ENCODE measurements at regions not wholly inside any gene's neighbourhood (a gene's known extent, or its start where the extent isn't known, plus 50 kb on each side); places are given as distances from the start of the nearest gene placed in this dataset.
A peak's percentile ranks its signal among the peaks of the same experiment; 100 is the strongest.

- TF ChIP-seq, protein P1, sequence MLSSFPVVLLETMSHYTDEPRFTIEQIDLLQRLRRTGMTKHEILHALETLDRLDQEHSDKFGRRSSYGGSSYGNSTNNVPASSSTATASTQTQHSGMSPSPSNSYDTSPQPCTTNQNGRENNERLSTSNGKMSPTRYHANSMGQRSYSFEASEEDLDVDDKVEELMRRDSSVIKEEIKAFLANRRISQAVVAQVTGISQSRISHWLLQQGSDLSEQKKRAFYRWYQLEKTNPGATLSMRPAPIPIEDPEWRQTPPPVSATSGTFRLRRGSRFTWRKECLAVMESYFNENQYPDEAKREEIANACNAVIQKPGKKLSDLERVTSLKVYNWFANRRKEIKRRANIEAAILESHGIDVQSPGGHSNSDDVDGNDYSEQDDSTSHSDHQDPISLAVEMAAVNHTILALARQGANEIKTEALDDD (IDR thresholded peaks at IDR 0.05): no peak
- TF ChIP-seq KDM1A (IDR thresholded peaks at IDR 0.05) (no peak), FOXK2 (conservative IDR thresholded peaks at IDR 0.05 in 1 of 2, IDR thresholded peaks at IDR 0.05 in 1 of 2; ENCODE audit: low read depth in 2 of 2) (no peak), CREB1 (IDR thresholded peaks at IDR 0.05) (no peak), CREB1 (CRISPR knock-in tag; IDR thresholded peaks at IDR 0.05) (no peak), COPS2 (conservative IDR thresholded peaks at IDR 0.05) (no peak), GTF2B (IDR thresholded peaks at IDR 0.05; ENCODE audit: extremely low read depth, insufficient read length) (no peak)
Measured at GRCh38 chr17:51422634-51423033, 162.3 kb downstream of the UTP18 start (continued).

DNA sequence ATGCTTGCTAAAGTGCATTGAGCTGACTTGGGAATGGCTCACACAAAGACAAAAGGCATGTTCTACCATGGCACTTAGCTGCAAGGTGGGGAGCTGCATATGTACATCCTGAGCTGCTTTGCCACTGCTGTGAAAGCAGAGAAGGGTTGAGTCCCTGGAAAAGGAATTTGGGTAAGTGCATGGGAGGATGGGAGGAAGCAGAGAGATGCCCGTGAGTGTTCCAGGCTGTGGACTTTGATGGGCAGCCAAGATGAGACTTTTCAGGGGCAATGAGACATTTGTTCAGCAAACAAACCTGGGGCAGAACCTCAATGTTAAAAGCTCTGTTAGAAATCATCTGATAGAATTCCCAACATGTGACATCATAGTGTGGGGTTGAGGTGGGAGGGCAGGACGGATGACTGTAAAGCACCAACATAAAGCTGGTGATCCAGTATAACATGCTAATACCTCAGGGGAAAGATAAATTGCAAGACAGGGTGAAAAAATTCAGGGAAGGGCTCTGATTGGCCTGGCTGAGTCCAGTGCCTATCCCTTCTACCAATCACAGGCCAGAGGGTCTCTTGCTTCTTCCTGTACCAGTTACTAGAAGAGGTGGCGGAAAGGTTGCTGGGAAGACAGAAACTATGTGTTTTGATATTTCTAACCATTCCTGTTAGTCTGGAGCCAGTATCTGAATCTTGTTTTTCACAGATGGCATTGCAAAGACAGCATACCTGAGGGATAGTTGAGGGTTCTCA is 163.2 kb downstream of the UTP18 start:
- ChIA-PET CTCF (ENCODE audit: low intra/inter-chr PET ratio) (no interaction called here), POLR2A (interaction anchor here (0.6 to 1.5 kb wide), 4 partner anchors 12 to 125 kb away, joined by 3 to 4 read pairs (median 3); no protein-coding TSS in a partner anchor)
- WGBS (ENCODE audit: insufficient coverage, low coverage, missing lambda C conversion rate): 0% methylated on average over 3 of the region's 3 CpGs
- Histone ChIP-seq H3K9me3 (replicated peaks; ENCODE audit: control insufficient read depth, insufficient read depth, low read depth, low read length) (no peaks in the 10 kb centered on the region), H3K36me3 (ENCODE audit: control insufficient read depth, insufficient read depth, low read length) (no peaks in the 10 kb centered on the region), H3K4me1 (replicated peaks in 1 of 2; ENCODE audit: control insufficient read depth in 2 of 2, insufficient read depth in 2 of 2, low read length in 2 of 2) (no peaks in the 10 kb centered on the region; a peak in 1 of 5 replicates), H3K79me2 (ENCODE audit: control insufficient read depth, insufficient read depth, low read length) (no peaks in the 10 kb centered on the region), H3K4me3 (no peak overlapping the region), H3K27ac (ENCODE audit: extremely low read depth, low read depth, low read length) (no peak overlapping the region), H4K20me1 (replicated peaks; ENCODE audit: control insufficient read depth, insufficient read depth, low read length) (no peaks in the 10 kb centered on the region), H3K9me1 (ENCODE audit: control insufficient read depth, insufficient read depth, low read length) (no peaks in the 10 kb centered on the region), H3K27me3 (ENCODE audit: control insufficient read depth in 2 of 2, insufficient read depth in 2 of 2, low read length in 2 of 2) (no peaks in the 10 kb centered on the region), H3K4me2 (ENCODE audit: insufficient read depth, low read length) (no peak overlapping the region), H2AFZ (ENCODE audit: low read depth, low read length) (no peak overlapping the region), H3K9ac (ENCODE audit: insufficient read depth in 1 of 2, low read depth in 2 of 2, low read length in 2 of 2) (no peak overlapping the region)
- no peak for FAIRE-seq
- BruUV-seq (replicated peaks): no TSS peak
- TF ChIP-seq TARDBP (IDR thresholded peaks at IDR 0.05) (no peak), ZNF707 (CRISPR knock-in tag; conservative IDR thresholded peaks at IDR 0.05) (no peak), SRSF7 (optimal IDR thresholded peaks at IDR 0.05; ENCODE audit: low read depth, low read length) (no peak), NFYB (IDR thresholded peaks at IDR 0.05; ENCODE audit: extremely low read depth, insufficient read length) (peak; percentile 64)
- intact Hi-C loops (cut with micrococcal nuclease) (no loop called here), in situ Hi-C loops (cut with MboI) (no loop called here)
- no peak for ATAC-seq
- peak in 1 of 4 experiments; percentile 10 for DNase-seq (ENCODE audit: extremely low read depth in 1 of 4, low spot score in 3 of 4)
